ENCODE measurements at regions not wholly inside any gene's neighbourhood (a gene's known extent, or its start where the extent isn't known, plus 50 kb on each side); places are given as distances from the start of the nearest gene placed in this dataset.

- Histone ChIP-seq H3K4me3 (no peak overlapping the region), H3K36me3 (ENCODE audit: insufficient read depth) (no peaks in the 10 kb centered on the region), H4K20me1 (replicated peaks; ENCODE audit: insufficient read depth) (no peaks in the 10 kb centered on the region), H3F3A (replicated peaks; ENCODE audit: low read depth) (no peaks in the 10 kb centered on the region), H3K79me2 (replicated peaks; ENCODE audit: insufficient read depth) (no peaks in the 10 kb centered on the region), H3K4me2 (no peak overlapping the region), H3K4me1 (ENCODE audit: insufficient read depth) (peaks cover 7% of the 10 kb centered on the region; the same call in 1 of the 2 replicates), H3K9me2 (ENCODE audit: insufficient read depth) (no peaks in the 10 kb centered on the region; the same call in 1 of the 2 replicates), H3K27me3 (ENCODE audit: insufficient read depth) (no peaks in the 10 kb centered on the region), H2AFZ (no peak overlapping the region), H3K27ac (ENCODE audit: low read depth) (no peak overlapping the region)
- Mint-ChIP-seq H3K27me3 (ENCODE audit: insufficient read depth, low read depth, poor library complexity) (no peaks in the 10 kb centered on the region), H3K27ac (no peak overlapping the region; the same call in 1 of the 2 replicates), H3K36me3 (ENCODE audit: low read depth) (no peaks in the 10 kb centered on the region), H3K9me3 (no peaks in the 10 kb centered on the region), H3K4me1 (peaks cover 14% of the 10 kb centered on the region), H3K4me3 (no peak overlapping the region)
- no peak for ATAC-seq
- TF ChIP-seq ZNF331 (CRISPR knock-in tag; IDR thresholded peaks at IDR 0.05; ENCODE audit: low read depth) = no peak
- TF ChIP-seq ETS1 (IDR thresholded peaks at IDR 0.05) = no peak
- TF ChIP-seq EZH2phosphoT487 (IDR thresholded peaks at IDR 0.05; ENCODE audit: unreplicated experiment) = no peak
- no peak for TF ChIP-seq POLR2AphosphoS5 (IDR thresholded peaks at IDR 0.05; ENCODE audit: low read depth)
- no peak for TF ChIP-seq EZH2 (IDR thresholded peaks at IDR 0.05; ENCODE audit: low read depth, unreplicated experiment)
- DNase-seq (ENCODE audit: low spot score) = no peak
Measured at GRCh38 chr6:16839631-16840179, 78.4 kb upstream of the ATXN1 start.

- Histone ChIP-seq H4K20me1 (replicated peaks; ENCODE audit: insufficient read depth) (no peaks in the 10 kb centered on the region), H3K27ac (ENCODE audit: low read depth) (no peak overlapping the region), H3K4me1 (ENCODE audit: insufficient read depth) (peaks cover 7% of the 10 kb centered on the region; the same call in 1 of the 2 replicates), H3K36me3 (ENCODE audit: insufficient read depth) (no peaks in the 10 kb centered on the region), H3K9me2 (ENCODE audit: insufficient read depth) (no peaks in the 10 kb centered on the region; the same call in 1 of the 2 replicates), H2AFZ (no peak overlapping the region), H3K27me3 (ENCODE audit: insufficient read depth) (no peaks in the 10 kb centered on the region), H3K79me2 (replicated peaks; ENCODE audit: insufficient read depth) (no peaks in the 10 kb centered on the region), H3K4me2 (no peak overlapping the region), H3K4me3 (no peak overlapping the region), H3F3A (replicated peaks; ENCODE audit: low read depth) (no peaks in the 10 kb centered on the region)
- no peaks in the 10 kb centered on the region for H3K27me3 Mint-ChIP-seq (ENCODE audit: insufficient read depth, low read depth, poor library complexity)
- no peaks in the 10 kb centered on the region for H3K9me3 Mint-ChIP-seq
- DNase-seq (ENCODE audit: low spot score) = no peak
- H3K4me3 Mint-ChIP-seq = no peak overlapping the region
- H3K27ac Mint-ChIP-seq = no peak overlapping the region
- H3K4me1 Mint-ChIP-seq = peaks cover 14% of the 10 kb centered on the region
- H3K36me3 Mint-ChIP-seq (ENCODE audit: low read depth) = no peaks in the 10 kb centered on the region
- ATAC-seq = no peak
- no peak for TF ChIP-seq CREB1 (CRISPR knock-in tag; IDR thresholded peaks at IDR 0.05; ENCODE audit: low read depth)
- no peak for TF ChIP-seq CTCF (conservative IDR thresholded peaks at IDR 0.05; ENCODE audit: low read depth in 2 of 2)
- TF ChIP-seq STAT1 (IDR thresholded peaks at IDR 0.05; ENCODE audit: unreplicated experiment) = no peak
- TF ChIP-seq ZNF114 (CRISPR knock-in tag; IDR thresholded peaks at IDR 0.05) = no peak
- no peak for TF ChIP-seq ZNF331 (CRISPR knock-in tag; IDR thresholded peaks at IDR 0.05; ENCODE audit: low read depth)
- TF ChIP-seq EZH2 (IDR thresholded peaks at IDR 0.05; ENCODE audit: low read depth, unreplicated experiment) = no peak
- no peak for TF ChIP-seq JUNB (IDR thresholded peaks at IDR 0.05; ENCODE audit: unreplicated experiment)
- no peak for TF ChIP-seq NANOG (IDR thresholded peaks at IDR 0.05; ENCODE audit: borderline replicate concordance)
- TF ChIP-seq ETS1 (IDR thresholded peaks at IDR 0.05) = no peak
Measured at GRCh38 chr6:16837217-16837972, 76.1 kb upstream of the ATXN1 start.

All from GM23338 (cell line).